ENCODE measurements at regions not wholly inside any gene's neighbourhood (a gene's known extent, or its start where the extent isn't known, plus 50 kb on each side); places are given as distances from the start of the nearest gene placed in this dataset.
"Not testable (repeated sequence)": the region's sequence is repeated elsewhere in the genome, so short reads cannot be mapped to it uniquely, and the experiment has no call there.

DNA sequence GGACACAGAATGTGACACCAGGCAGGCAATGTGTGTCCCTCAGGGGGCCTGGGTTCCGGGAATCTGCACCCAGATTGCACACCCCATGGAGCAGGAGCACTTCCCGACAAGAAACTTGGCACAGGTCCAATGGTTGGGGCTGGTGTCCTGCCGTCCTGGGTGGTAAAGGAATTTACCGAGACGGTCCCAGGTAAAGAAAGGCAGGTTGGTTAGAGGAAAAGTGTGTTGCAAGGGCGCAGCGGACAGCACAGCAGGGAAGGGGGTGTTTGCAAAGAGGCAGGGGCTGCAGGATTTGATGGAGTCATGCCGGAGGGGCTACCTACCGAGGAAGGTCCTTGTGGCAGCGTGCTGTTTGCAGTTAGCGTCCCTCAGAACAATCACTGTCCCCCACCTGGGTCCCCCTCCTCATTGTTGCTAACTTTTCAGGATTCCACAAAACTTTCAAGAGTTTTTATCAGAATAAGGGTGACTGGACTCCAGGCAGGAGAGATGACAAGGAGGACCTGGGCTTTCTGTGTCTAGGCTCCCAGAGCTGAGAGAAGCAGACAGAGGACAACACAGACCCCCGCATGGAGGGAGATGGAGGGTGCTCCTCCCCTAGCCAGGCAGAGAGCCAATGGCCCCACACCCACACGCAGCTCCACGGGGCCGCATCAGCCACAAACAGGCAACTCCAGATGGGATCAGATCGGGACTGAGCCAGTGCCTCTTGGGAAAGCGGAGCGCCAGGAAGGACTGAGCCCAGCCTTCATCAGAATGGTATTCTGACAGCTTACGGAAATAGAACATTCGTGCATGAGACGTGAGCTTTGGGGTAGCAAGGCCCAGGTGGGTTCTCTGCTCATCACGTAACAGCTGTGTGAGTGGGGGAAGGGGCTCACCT, 1423.9 kb downstream of the BRD1 start:
- DNase-seq (ENCODE audit: low spot score) = no peak

- no peak for DNase-seq (ENCODE audit: low spot score)
Observed at GRCh38 chr22:48402591-48403031, 1425.1 kb downstream of the BRD1 start.

DNA sequence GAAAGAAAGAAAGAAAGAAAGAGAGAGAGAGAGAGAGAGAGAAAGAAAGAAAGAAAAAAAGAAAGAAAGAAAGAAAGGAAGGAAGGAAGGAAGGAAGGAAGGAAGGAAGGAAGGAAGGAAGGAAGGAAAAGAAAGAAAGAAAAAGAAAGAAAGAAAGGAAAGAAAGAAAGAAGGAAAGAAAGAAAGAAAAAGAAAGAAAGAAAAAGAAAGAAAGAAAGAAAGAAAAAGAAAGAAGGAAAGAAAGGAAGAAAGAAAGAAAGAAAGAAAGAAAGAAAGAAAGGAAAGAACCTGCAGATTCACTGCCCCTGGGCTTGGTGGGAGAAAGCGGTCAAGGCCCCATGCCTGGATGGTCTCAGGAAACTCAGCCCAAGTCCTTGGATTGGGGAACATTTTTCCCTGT, 1426.2 kb downstream of the BRD1 start:
- DNase-seq (ENCODE audit: low spot score) = not testable (repeated sequence)

DNA sequence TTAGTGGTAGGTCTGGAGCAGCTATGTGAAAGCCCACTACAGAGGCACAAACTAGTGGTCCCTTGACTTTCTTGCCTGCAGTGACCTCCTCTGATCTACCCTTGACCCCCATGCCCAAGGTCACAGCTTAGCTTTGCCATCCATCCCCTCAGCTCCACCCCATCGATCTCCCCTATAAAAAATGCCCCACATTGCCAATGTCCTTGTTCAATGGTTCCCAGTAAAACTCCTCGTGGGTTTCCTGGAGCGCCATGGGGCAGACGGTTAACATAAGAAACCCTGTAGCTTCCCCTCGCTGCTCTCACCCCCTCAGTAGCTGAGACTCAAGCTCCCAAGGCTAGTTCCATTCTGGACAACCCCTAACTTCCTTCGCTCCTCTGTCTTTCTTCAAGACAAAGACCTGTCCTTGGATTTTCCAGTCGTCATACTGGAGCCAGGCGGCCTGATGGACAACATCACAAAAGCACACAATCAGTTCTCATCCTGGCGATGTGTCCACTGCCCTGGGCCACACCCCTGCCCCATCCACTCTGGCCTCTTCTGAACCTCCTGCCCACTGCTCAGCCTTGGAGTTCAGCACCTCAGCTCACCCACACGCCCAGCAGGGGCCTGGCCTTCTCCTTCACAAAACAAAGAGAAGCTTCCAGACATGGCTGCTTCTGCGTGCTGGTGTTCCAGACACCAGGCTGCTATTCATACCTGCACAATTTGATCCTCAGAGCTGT, 1429.3 kb downstream of the BRD1 start:
- no peak for DNase-seq (ENCODE audit: low spot score)

DNA sequence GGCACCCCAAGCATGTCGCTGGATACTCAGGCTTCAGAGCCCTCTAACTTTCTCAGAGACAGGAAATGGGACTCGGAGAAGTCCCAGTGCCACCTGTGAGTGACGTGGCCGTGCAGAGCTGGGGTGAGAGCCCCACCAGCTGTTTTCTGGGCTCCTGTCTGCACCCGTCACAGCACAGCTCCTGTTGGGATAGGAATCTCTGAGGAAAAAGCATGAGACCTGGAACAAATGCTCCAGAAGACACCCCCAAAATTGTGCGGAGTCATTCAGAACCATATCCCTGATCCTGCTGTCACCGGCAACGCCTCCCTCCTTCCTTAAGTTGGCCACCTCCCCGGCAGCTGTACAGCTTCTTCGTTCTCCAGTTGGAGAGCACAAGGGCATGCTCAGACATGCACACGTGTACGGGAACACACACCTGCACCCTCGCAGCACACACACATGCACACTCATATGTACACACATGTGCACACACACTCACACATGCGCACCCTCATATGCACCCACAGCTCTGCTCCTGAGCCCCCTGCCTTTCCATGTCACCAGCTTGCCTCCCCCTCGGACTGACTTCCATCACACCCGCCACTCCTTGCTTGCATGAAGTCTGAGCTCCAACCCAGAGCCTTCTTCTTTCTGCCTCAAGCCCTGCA, 1430.0 kb downstream of the BRD1 start:
- no peak for DNase-seq (ENCODE audit: low spot score)

DNA sequence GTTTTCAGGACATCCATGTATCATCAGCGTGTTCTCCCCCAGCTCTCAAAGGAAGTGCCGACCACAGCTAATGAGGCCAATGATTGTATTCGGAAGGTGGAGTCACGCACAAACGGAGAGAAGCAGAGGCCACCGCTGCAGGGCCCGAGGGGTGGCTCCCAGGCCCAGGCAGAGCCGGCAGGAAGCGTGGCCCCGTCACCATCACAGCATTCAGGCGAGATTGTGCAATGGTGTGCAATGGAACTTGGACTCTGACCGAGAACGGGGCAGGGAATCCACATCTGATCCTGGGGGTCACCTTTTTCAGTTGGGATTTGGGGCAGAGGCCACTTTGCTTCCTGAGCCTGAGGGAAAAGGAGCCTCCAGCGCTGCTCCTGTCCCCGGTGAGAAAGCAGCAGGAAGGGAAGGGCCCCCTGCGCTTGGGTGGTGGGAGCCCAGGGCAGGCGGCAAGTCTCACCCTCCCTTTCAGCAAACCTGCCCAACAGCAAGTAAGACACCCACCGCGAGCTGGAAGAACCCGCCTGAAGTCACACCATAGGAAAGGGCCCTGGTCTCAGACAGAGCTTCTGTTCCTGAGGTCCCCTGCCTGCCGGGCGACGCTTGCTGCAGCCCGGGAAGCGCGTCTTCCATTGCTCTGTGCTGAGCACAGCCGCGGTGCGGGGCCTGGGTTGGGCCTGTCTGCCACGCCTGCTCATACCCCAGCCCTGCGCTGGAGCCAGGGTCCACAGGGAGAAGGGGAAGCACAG, 1430.7 kb downstream of the BRD1 start:
- no peak for DNase-seq (ENCODE audit: low spot score)

- DNase-seq (ENCODE audit: low spot score) = no peak
Observed at GRCh38 chr22:48396091-48396784, 1431.4 kb downstream of the BRD1 start.

- DNase-seq (ENCODE audit: low spot score) = no peak
Observed at GRCh38 chr22:48395201-48395600, 1432.5 kb downstream of the BRD1 start.

GRCh38 chr22:48394787-48395186, 1432.9 kb downstream of the BRD1 start:
- no peak for DNase-seq (ENCODE audit: low spot score)

GRCh38 chr22:48393885-48394284, 1433.8 kb downstream of the BRD1 start:
- no peak for DNase-seq (ENCODE audit: low spot score)

- DNase-seq (ENCODE audit: low spot score) = no peak
Observed at GRCh38 chr22:48393041-48393370, 1434.7 kb downstream of the BRD1 start.

DNA sequence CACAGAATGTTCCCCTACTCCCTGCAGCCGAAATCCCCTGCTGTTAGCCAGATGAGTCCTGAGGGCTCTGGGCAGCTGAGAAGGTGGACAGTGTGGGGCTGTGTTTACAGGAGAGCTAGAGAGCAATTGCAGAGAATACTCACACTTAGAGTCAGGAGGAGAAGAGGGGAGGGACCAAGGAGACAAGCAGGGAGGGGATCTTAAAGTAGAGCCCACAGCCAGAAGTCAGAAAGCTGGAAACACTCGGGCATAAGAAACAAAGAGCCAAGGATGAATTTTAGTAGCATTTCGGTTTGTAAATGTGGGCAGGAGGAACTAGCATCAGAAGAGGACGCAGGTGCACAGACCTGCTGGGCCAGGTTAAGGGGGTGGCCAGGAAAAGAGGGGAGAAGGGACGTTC, 1435.9 kb downstream of the BRD1 start:
- no peak for DNase-seq (ENCODE audit: low spot score)

- DNase-seq (ENCODE audit: low spot score) = no peak
Observed at GRCh38 chr22:48391171-48391711, 1436.4 kb downstream of the BRD1 start.

DNA sequence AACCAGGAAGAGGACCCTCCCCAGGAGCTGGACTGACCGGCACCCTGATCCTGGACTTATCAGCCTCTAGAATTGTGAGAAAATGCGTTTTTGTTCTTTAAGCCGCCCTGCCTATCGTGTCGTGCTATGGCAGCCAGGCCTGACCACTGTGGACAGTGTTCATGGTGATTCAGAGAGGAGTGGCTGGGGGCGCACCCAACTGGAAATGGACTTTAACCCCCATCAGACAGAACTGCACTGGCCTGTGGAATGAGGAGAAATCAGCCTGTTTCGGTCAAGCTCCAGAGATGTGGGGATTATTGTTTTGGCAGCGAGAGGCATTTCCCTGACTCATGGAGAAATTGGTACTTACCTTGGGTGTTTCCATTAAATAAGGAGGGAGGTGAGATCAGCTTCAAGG, 1437.8 kb downstream of the BRD1 start:
- DNase-seq (ENCODE audit: low spot score) = no peak

- DNase-seq (ENCODE audit: low spot score) = no peak
Observed at GRCh38 chr22:48382197-48382596, 1445.5 kb downstream of the BRD1 start.

- DNase-seq (ENCODE audit: low spot score) = no peak
Observed at GRCh38 chr22:48380016-48380665, 1447.5 kb downstream of the BRD1 start.

GRCh38 chr22:48379371-48379770, 1448.3 kb downstream of the BRD1 start:
- DNase-seq (ENCODE audit: low spot score) = no peak

GRCh38 chr22:48378673-48379072, 1449.0 kb downstream of the BRD1 start:
- DNase-seq (ENCODE audit: low spot score) = no peak

- no peak for DNase-seq (ENCODE audit: low spot score)
Observed at GRCh38 chr22:48376936-48377712, 1450.5 kb downstream of the BRD1 start.

DNA sequence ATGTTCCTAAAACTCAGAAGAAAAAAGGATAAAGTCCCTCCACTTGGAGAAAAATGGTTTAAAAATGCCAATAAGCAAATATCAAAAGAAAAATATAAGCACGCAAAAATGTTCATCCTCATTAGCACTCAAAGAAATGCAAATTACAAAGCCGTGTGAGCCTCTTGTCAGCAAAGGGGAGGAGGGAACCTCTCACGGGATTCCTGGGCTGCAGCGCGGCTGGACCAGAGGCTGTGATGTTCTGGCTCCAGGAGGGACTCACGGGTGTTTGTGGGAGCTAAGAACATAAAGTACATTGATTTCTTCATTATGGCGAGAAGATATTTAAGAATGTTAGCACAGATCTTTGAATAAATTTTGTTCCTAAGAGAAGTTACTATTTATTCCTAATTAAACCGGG, 1451.2 kb downstream of the BRD1 start:
- DNase-seq (ENCODE audit: low spot score) = no peak

All from umbilical cord (tissue), 1 donor.